Naive thymus-derived CD8-positive, alpha-beta T cell (primary cell): ENCODE measurements at regions not wholly inside any gene's neighbourhood (a gene's known extent, or its start where the extent isn't known, plus 50 kb on each side); places are given as distances from the start of the nearest gene placed in this dataset.
"Not testable (repeated sequence)": the region's sequence is repeated elsewhere in the genome, so short reads cannot be mapped to it uniquely, and the experiment has no call there.

Source experiments
- ATAC-seq, 2 donors: fragments of 150-1000 bp; cut with Tn5 transposase in 1 of 2; sonication (Bioruptor Pico), chemical (Tn5 transposase) in 1 of 2; 1 replicate in 1 of 2; 2 replicates in 1 of 2; pipeline ENCODE4 v1.10.0; 2021; ENCODE audit warnings: mild to moderate bottlenecking in 2 of 2, moderate library complexity in 2 of 2
- POLR2A ChIA-PET: fragments of 350-600 bp; sonication (Branson Sonifier 250); formaldehyde crosslinking; loops from one replicate; lab custom pipeline; 2021; ENCODE audit warnings: antibody characterized with exemption; lab: Charles Lee
- DNase-seq, 10 donors: peaks; one replicate each; pipeline versions ENCODE4 v3.0.0 to v3.0.0-alpha.2; 2020 to 2022
- H3K27ac Mint-ChIP-seq, 10 donors: one replicate each; pipeline ENCODE4 v1.8.0; 2020 to 2022; ENCODE audit warnings: mild to moderate bottlenecking in 10 of 10, mixed read lengths in 10 of 10, moderate library complexity in 4 of 10, inconsistent platforms in 1 of 10
- H3K27me3 Mint-ChIP-seq, 5 donors: one replicate each; pipeline ENCODE4 v1.8.0; 2021 to 2022; ENCODE audit warnings: mixed read lengths in 5 of 5
- H3K36me3 Mint-ChIP-seq, 3 donors: one replicate each; pipeline ENCODE4 v1.8.0; 2020 to 2022; ENCODE audit warnings: mixed read lengths in 3 of 3, mild to moderate bottlenecking in 2 of 3, inconsistent platforms in 1 of 3
- H3K4me1 Mint-ChIP-seq, 4 donors: one replicate each; pipeline ENCODE4 v1.8.0; 2021 to 2022; ENCODE audit warnings: mixed read lengths in 4 of 4
- H3K4me3 Mint-ChIP-seq, 10 donors: one replicate each; pipeline ENCODE4 v1.8.0; 2020 to 2022; ENCODE audit warnings: mild to moderate bottlenecking in 10 of 10, mixed read lengths in 10 of 10, moderate library complexity in 6 of 10, inconsistent platforms in 1 of 10
- H3K9me3 Mint-ChIP-seq, 9 donors: one replicate each; pipeline ENCODE4 v1.8.0; 2020 to 2022; ENCODE audit warnings: mixed read lengths in 9 of 9, mild to moderate bottlenecking in 3 of 9, inconsistent platforms in 1 of 9, moderate library complexity in 1 of 9

DNA sequence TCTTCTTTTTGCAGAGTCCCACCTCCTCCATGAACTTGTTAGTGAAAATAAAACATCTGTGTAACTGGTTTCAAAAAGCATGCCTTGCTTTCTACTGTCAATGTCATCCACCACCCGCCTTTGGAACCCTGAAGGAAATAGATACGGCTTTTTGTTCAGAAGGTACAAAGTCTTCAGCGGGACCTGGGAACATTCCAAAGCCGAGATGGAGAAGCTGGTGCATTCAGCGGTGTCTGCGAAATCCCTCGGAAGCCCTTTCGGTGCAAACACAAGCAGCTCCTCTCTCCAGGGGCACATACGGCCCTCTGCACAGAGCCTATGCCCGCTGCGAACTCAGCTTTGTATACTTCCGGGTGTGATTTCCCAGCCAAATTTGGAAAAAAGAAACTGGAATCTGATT is 555.8 kb upstream of the SALL3 start:
- peaks cover 0 to 31% (median 4%) of the 10 kb centered on the region in 5 donors for H3K27me3 Mint-ChIP-seq
- peaks cover 0 to 3% (median 0%) of the 10 kb centered on the region in 9 donors for H3K9me3 Mint-ChIP-seq
- H3K36me3 Mint-ChIP-seq = no peaks in the 10 kb centered on the region
- DNase-seq = no peak
- H3K4me3 Mint-ChIP-seq = no peak overlapping the region
- H3K27ac Mint-ChIP-seq = no peak overlapping the region
- ATAC-seq = no peak
- POLR2A ChIA-PET = no interaction called here
- H3K4me1 Mint-ChIP-seq = no peaks in the 10 kb centered on the region

DNA sequence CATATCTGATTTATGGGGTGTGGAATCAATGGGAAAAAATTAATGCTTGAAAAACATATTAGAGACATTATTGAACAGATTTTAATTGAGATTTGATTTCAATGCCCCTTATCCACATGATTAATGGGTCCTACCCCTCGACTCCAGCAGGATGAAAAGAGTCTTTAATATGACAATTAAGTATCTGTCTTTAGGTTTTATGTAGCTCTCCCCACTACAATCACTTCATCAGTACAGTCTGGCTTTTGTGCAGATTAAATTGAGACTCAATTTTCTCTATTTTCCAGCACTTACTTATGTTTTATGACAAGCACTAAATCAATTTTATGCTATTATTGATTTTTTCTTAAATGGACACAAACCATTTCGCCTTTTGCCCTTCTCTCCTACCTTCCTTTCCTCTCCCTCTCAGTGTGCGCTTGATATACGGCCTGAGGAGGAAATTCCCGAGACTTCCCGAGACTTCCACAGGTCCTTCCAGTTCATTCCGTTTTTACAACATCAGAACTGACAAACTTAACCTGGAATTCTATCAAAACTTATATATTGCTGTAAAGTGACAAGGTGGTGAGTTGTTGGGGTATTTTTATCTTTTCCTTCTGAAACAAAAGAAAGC is 555.1 kb upstream of the SALL3 start:
- Mint-ChIP-seq H3K27me3 (peaks cover 0 to 31% (median 4%) of the 10 kb centered on the region in 5 donors), H3K27ac (no peak overlapping the region), H3K4me1 (no peaks in the 10 kb centered on the region), H3K9me3 (peaks cover 0 to 3% (median 0%) of the 10 kb centered on the region in 9 donors), H3K36me3 (no peaks in the 10 kb centered on the region), H3K4me3 (no peak overlapping the region)
- DNase-seq (no peak), ATAC-seq (no peak)
- POLR2A ChIA-PET = no interaction called here

DNA sequence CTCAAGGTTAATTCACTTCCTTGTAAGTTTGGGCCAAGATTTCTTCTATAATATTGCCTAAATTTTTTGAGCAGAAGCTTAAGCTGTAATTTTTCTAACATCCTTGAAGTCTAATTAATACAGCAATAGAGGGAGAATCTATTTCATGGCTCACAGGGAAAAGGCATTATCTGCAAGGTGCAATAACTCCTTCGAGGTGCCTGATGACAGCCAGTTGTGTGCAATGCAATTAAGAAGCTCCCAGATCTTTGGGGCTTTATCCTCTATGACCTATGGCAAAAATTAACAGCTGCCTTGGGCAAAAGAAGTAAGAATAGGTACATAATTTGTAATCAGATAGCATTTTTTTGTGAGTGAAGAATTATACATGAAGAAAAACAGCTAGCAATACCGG is 554.6 kb upstream of the SALL3 start:
- H3K36me3 Mint-ChIP-seq = no peaks in the 10 kb centered on the region

DNA sequence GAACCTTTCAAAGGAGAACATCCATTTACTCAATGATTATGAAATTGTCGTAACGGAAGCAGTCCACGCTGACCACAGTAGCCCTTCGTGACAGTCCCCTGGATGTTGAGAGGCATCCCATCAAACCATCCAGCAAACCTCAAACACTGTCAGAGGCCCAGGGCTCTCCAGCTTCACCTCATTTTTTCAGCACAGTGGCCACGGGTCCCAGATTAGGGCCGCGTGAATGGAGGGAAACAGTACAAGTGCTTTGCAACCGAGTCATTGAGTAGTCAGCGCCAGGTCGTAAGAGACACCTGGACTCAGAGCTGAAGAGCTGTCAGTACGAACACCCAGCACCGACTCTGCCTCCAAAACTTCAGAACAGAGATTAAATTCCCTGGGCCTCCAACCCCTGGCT is 552.5 kb upstream of the SALL3 start:
- no peak for DNase-seq
- Mint-ChIP-seq H3K4me3 (no peak overlapping the region), H3K9me3 (peaks cover 0 to 3% (median 0%) of the 10 kb centered on the region in 9 donors), H3K4me1 (no peaks in the 10 kb centered on the region), H3K36me3 (no peaks in the 10 kb centered on the region), H3K27me3 (peaks cover 0 to 12% (median 4%) of the 10 kb centered on the region in 5 donors), H3K27ac (no peak overlapping the region)
- POLR2A ChIA-PET = no interaction called here
- no peak for ATAC-seq

More for the DNA sequence above, 554.6 kb upstream of the SALL3 start:
- Mint-ChIP-seq H3K27ac (no peak overlapping the region), H3K4me1 (no peaks in the 10 kb centered on the region), H3K27me3 (peaks cover 0 to 31% (median 4%) of the 10 kb centered on the region in 5 donors), H3K4me3 (no peak overlapping the region), H3K9me3 (peaks cover 0 to 3% (median 0%) of the 10 kb centered on the region in 9 donors)
- ATAC-seq = no peak
- no peak for DNase-seq
- POLR2A ChIA-PET = no interaction called here

DNA sequence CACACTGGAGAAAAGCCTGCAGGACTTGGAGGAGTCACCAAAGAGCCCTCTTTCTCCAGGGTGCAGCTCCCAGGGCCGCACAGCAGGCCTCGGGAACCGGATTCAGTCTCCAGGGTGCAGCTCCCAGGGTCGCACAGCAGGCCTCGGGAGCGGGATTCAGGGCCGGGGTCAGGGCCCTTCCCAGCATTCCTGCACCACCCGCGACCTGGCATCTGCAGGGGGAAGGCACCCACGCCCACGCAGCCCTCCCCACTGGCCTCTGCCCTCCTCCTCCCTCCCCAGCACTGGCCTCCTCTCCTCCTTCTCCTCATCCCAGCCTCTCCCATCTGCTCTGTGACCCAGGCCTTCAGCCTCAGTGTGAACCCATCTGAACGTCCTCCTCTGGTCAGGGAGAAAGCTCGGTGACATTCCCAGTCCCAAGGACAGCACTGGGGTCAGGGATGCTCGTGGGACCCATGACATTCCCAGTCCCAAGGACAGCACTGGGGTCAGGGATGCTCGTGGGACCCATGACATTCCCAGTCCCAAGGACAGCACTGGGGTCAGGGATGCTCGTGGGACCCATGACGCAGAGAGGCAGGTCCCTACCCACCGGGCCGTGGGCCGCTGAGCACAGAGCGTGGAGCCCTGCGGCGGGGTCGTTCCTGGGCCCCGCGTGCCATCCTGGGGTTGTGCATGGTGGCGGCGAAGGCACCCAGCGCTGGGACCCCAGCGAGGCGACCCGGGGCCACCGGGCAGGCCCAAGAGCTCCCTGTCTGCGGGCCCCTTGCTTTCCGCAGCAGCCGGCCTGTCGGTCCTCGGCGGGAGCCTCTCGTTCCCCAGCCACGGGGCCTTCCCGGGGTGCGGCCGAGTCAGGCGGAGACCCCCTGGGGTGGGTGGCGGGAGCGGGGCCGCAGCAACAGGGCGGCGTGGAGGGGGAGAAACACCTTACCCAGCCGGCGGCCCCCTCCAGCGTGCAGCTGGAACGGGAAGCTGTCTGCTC is 550.2 kb upstream of the SALL3 start:
- no peak overlapping the region for H3K4me3 Mint-ChIP-seq
- POLR2A ChIA-PET = no interaction called here
- ATAC-seq (no peak), DNase-seq (no peak)
- peaks cover 0 to 6% (median 3%) of the 10 kb centered on the region in 9 donors for H3K9me3 Mint-ChIP-seq
- H3K4me1 Mint-ChIP-seq = no peaks in the 10 kb centered on the region
- peaks cover 0 to 3% (median 0%) of the 10 kb centered on the region in 5 donors for H3K27me3 Mint-ChIP-seq
- H3K36me3 Mint-ChIP-seq = peaks cover 0 to 6% (median 0%) of the 10 kb centered on the region in 3 donors
- H3K27ac Mint-ChIP-seq = no peak overlapping the region

DNA sequence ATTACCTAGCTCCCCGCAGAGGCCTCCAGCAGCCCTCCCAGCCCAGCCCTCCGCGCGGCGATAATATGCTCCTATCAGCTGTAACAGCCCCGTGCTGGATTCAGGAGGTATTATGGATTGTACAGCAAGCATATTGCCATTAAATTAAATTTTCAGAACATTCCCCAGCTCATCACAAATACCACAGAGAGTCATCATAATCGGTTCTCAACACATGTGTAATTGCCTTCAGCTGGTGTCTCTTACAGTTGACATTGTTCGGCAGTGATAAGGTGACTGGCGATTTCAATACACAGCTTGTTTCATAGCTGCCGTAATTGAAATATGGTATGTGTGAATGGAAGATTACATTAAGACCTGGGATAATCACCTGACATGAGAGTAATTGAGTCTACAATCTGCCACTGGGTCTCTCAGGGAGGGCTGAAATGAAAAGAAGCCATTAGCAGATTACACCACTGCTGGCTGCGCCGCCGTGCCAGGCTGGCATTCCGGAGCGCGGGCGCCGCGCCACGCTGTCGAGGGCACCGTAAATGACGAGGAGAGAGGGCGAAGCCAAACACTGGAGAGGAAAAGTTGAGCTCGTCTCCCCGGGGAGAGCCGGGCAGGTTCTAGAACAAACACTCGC is 549.4 kb upstream of the SALL3 start:
- Mint-ChIP-seq H3K4me1 (no peaks in the 10 kb centered on the region), H3K27me3 (peaks cover 0 to 3% (median 0%) of the 10 kb centered on the region in 5 donors), H3K27ac (no peak overlapping the region), H3K9me3 (peaks cover 0 to 9% (median 3%) of the 10 kb centered on the region in 9 donors), H3K36me3 (peaks cover 0 to 6% (median 0%) of the 10 kb centered on the region in 3 donors), H3K4me3 (no peak overlapping the region)
- POLR2A ChIA-PET = no interaction called here
- DNase-seq (no peak), ATAC-seq (no peak)

DNA sequence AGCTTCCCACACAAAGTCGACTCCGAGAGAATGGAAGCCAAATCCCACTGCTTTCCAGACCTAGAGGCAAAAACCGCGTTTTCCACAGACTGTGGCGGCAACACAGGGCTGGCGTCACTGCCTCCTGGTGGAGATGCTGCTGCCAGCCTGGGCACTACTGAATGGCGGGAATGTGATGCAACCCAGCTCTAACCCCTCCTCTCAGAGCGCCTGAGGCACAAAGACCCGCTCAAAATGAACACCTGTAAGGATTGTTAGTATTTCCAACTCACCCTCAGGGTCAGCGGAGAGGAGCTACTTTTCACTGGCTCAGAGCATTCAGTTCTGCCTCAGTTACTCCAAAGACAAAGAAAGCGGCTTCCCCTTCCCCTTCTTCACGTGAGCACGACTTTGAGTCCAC is 548.0 kb upstream of the SALL3 start:
- POLR2A ChIA-PET = no interaction called here
- ATAC-seq (no peak), DNase-seq (no peak)
- no peak overlapping the region for H3K4me3 Mint-ChIP-seq
- H3K4me1 Mint-ChIP-seq = no peaks in the 10 kb centered on the region
- no peak overlapping the region for H3K27ac Mint-ChIP-seq
- peaks cover 0 to 10% (median 0%) of the 10 kb centered on the region in 3 donors for H3K36me3 Mint-ChIP-seq
- H3K27me3 Mint-ChIP-seq = peaks cover 0 to 3% (median 0%) of the 10 kb centered on the region in 5 donors
- H3K9me3 Mint-ChIP-seq = peaks cover 0 to 18% (median 3%) of the 10 kb centered on the region in 9 donors

DNA sequence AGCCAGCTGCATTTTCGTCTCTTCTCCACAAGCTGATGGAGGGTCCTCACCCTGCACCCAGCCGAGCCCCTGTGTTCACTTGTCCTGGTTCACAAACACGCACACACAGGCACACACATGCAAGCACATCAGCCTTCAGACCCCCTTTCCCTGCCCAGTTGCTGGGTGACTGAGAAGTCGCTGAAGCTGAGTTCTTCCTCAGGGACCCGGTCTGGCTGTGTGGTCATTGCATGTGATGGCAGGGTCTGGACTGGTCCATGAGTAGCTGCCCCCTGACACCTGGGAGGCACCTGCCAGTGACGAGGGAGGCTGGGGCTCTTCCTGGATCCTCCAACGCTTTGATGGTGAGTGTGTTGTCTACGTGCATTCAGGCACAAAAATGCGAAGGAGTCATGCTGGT is 546.1 kb upstream of the SALL3 start:
- no peaks in the 10 kb centered on the region for H3K4me1 Mint-ChIP-seq
- peaks cover 0 to 3% (median 0%) of the 10 kb centered on the region in 5 donors for H3K27me3 Mint-ChIP-seq
- DNase-seq (no peak), ATAC-seq (no peak)
- POLR2A ChIA-PET = no interaction called here
- peaks cover 0 to 10% (median 0%) of the 10 kb centered on the region in 3 donors for H3K36me3 Mint-ChIP-seq
- H3K27ac Mint-ChIP-seq = no peak overlapping the region
- H3K4me3 Mint-ChIP-seq = no peak overlapping the region
- peaks cover 0 to 20% (median 3%) of the 10 kb centered on the region in 9 donors for H3K9me3 Mint-ChIP-seq

DNA sequence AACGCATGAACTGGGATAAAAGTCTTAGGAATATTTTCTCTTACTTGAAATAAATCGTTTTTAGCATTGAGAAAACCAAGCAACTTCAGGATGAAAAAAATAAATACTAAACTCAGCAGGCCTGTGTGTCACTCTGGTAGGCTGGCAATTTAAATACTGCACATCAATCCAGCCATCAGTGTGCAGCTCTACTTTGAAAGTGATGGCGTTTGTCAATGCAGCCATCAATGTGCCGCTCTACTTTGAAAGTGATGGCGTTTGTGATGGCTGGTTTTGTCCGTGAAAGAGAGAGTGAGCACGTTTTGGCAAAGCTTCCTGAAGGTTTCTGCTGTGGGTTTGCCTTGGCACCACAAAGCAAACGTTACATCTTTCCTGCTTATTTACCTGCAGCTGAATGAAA is 543.5 kb upstream of the SALL3 start:
- Mint-ChIP-seq H3K4me3 (no peak overlapping the region), H3K27me3 (peaks cover 0 to 12% (median 3%) of the 10 kb centered on the region in 5 donors), H3K9me3 (peaks cover 0 to 36% (median 3%) of the 10 kb centered on the region in 9 donors), H3K4me1 (no peaks in the 10 kb centered on the region), H3K36me3 (peaks cover 0 to 10% (median 0%) of the 10 kb centered on the region in 3 donors), H3K27ac (no peak overlapping the region)
- DNase-seq = no peak
- ATAC-seq = no peak
- POLR2A ChIA-PET = no interaction called here

DNA sequence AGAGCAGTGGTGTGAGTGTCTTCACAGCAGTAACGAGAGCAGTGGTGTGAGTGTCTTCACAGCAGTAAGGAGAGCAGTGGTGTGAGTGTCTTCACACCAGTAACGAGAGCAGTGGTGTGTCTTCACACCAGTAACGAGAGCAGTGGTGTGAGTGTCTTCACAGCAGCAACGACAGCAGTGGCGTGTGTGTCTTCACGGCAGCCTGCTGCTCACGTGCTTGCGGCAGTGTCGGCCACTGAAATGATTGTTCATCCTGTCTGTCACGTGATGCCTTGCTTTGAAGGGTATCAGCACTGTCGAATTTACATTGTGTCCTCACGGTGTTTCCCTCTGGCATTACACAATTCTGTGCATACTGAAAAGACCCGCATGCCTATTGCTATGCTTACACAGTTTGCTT is 541.4 kb upstream of the SALL3 start:
- H3K4me1 Mint-ChIP-seq, ATAC-seq, POLR2A ChIA-PET, H3K36me3 Mint-ChIP-seq, H3K27ac Mint-ChIP-seq, DNase-seq, H3K4me3 Mint-ChIP-seq: not testable (repeated sequence)
- Mint-ChIP-seq H3K27me3 (peaks cover 0 to 12% (median 3%) of the 10 kb centered on the region in 5 donors), H3K9me3 (peaks cover 0 to 36% (median 3%) of the 10 kb centered on the region in 9 donors)

DNA sequence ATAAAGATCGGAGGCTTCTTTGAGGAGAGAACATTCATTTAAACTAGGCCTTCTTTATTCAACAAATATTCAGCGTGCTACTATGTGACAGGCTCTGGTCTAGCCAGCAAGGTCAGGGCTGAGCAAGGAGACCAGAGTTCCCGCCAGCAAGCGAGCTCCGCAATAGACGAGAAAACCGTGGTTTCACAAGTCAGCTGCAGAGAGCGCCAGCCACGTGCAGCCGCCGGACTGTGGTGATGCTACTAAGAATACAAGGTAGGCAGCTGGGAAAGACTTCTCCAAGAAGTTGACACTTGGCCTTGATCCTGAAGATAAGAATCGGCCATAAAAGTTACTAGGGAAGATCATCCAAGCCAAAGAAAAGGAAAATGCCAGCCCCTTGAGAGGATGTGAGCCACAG is 533.7 kb upstream of the SALL3 start:
- peaks cover 0 to 3% (median 0%) of the 10 kb centered on the region in 5 donors for H3K27me3 Mint-ChIP-seq
- H3K4me3 Mint-ChIP-seq = no peak overlapping the region
- H3K27ac Mint-ChIP-seq = no peak overlapping the region
- DNase-seq (no peak), ATAC-seq (no peak)
- H3K36me3 Mint-ChIP-seq = no peaks in the 10 kb centered on the region
- no peaks in the 10 kb centered on the region for H3K4me1 Mint-ChIP-seq
- POLR2A ChIA-PET = no interaction called here
- H3K9me3 Mint-ChIP-seq = peaks cover 0 to 3% (median 0%) of the 10 kb centered on the region in 9 donors

DNA sequence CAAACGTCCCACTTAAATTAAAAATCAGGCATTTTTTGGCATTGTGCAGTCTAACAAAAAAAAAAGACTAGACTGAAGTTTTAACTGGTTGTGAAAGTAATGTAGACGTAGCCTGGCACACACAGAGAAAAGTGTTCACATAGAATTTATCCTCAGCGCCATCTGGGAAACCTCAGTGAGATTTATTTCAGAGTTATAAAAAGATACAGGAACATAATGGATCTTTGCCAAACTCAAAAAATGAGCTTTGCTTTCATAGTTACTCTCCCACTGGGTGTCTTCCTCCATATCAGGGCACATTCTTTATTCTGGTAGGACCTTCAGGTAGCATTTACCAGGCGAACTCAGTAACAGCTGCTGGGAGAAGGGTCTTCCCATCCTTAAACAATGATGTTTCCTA is 532.4 kb upstream of the SALL3 start:
- no peak overlapping the region for H3K27ac Mint-ChIP-seq
- H3K4me1 Mint-ChIP-seq = no peaks in the 10 kb centered on the region
- no peaks in the 10 kb centered on the region for H3K36me3 Mint-ChIP-seq
- no peak for ATAC-seq
- no peak overlapping the region for H3K4me3 Mint-ChIP-seq
- no peak for DNase-seq
- H3K27me3 Mint-ChIP-seq = peaks cover 0 to 3% (median 0%) of the 10 kb centered on the region in 5 donors
- peaks cover 0 to 3% (median 0%) of the 10 kb centered on the region in 9 donors for H3K9me3 Mint-ChIP-seq
- POLR2A ChIA-PET = no interaction called here
